ENCODE measurements at regions not wholly inside any gene's neighbourhood (a gene's known extent, or its start where the extent isn't known, plus 50 kb on each side); places are given as distances from the start of the nearest gene placed in this dataset.

DNA sequence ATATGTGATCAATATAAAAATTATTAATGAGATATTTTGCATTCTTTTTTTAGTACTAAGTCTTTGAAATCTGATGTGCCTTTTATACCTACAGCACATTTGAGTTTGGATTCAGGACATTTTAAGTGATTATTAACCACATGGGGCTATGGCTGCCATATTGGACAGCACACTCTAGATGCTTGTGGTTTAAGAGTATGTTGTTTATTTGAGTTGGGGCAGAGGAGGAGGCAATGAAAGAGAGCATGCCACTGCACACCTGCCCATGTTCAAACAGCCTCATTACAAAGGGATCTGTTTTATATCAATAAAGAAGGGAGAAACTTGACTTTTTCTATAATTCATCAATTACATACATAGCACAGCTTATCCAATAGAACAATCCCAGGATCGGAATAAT, 99.4 kb upstream of the EDEM3 start:
- Histone ChIP-seq H2AFZ (ENCODE audit: low read length) (no peak overlapping the region), H4K20me1 (ENCODE audit: control insufficient read depth, extremely low read depth, insufficient read depth, low read length) (no peaks in the 10 kb centered on the region), H3K27me3 (ENCODE audit: control insufficient read depth, insufficient read depth, low read length) (no peaks in the 10 kb centered on the region), H3K4me1 (ENCODE audit: control insufficient read depth, extremely low read depth, insufficient read depth, low read length) (no peaks in the 10 kb centered on the region), H3K79me2 (ENCODE audit: control insufficient read depth, insufficient read depth, low read length) (no peaks in the 10 kb centered on the region), H3K36me3 (ENCODE audit: control insufficient read depth, insufficient read depth, low read length) (no peaks in the 10 kb centered on the region), H3K9me3 (ENCODE audit: control insufficient read depth, insufficient read depth, low read depth, low read length) (no peaks in the 10 kb centered on the region), H3K9ac (ENCODE audit: insufficient read depth, low read length) (no peak overlapping the region), H3K4me3 (replicated peaks in 1 of 4; ENCODE audit: control extremely low read depth in 1 of 4, insufficient read depth in 1 of 4, low read depth in 3 of 4, low read length in 4 of 4) (no peak overlapping the region), H3K27ac (ENCODE audit: insufficient read depth, low read length) (no peak overlapping the region), H3K4me2 (ENCODE audit: extremely low read depth, insufficient read depth, low read length) (no peak overlapping the region)
- TF ChIP-seq EZH2 (IDR thresholded peaks at IDR 0.05; ENCODE audit: low read length, missing control alignments), result no peak
- TF ChIP-seq, protein P1, sequence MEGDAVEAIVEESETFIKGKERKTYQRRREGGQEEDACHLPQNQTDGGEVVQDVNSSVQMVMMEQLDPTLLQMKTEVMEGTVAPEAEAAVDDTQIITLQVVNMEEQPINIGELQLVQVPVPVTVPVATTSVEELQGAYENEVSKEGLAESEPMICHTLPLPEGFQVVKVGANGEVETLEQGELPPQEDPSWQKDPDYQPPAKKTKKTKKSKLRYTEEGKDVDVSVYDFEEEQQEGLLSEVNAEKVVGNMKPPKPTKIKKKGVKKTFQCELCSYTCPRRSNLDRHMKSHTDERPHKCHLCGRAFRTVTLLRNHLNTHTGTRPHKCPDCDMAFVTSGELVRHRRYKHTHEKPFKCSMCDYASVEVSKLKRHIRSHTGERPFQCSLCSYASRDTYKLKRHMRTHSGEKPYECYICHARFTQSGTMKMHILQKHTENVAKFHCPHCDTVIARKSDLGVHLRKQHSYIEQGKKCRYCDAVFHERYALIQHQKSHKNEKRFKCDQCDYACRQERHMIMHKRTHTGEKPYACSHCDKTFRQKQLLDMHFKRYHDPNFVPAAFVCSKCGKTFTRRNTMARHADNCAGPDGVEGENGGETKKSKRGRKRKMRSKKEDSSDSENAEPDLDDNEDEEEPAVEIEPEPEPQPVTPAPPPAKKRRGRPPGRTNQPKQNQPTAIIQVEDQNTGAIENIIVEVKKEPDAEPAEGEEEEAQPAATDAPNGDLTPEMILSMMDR (conservative IDR thresholded peaks at IDR 0.05 in 1 of 2, IDR thresholded peaks at IDR 0.05 in 1 of 2; ENCODE audit: low read depth in 1 of 2, low read length in 2 of 2), result no peak
- no peak for DNase-seq (ENCODE audit: low read depth in 2 of 2)

DNA sequence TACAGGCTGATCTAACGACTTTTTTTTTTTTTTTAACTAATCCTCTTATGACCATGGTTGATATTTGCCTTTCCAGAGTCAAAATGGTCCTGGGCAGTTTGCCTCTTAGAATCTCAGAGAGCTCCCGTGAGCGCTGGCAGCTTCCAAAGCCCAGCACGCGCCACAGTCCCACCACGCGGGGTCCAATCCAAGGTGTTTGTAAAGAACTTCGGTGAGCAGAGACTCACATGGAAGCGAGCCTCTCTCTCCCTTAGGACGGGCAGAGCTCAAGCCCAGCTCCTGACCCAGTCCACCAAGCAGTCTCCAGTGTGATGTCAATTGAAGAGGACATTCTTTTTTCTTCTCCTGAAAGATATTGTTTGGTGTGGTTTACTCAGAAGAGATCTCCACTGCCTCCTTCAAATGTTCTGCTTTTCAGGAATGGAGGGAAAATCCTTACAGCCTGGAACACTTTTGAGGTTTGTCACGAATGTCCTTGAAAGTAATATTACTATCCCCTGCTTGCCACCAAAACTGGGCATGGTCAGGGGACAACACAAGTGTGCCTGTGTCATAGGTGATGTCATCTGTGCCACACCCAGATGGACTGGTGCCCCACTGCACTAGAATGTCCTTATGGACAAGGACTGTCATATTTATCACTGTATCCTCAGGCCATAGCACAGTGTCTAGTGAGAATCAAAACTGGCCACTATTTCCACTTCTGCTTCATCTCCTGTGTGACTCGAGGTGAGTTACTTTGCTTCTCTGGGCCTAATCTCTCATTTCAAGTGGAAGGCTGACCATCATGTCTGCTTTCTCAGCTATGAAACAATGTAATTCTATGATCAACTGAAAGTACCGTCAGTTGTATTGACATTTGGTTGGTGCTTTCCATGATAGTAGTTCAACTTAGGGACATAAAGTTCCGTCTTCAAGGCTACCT, 97.4 kb upstream of the EDEM3 start:
- Histone ChIP-seq H3K4me2 (ENCODE audit: extremely low read depth, insufficient read depth, low read length) (no peak overlapping the region), H3K79me2 (ENCODE audit: control insufficient read depth, insufficient read depth, low read length) (no peaks in the 10 kb centered on the region), H3K4me3 (replicated peaks in 1 of 4; ENCODE audit: control extremely low read depth in 1 of 4, insufficient read depth in 1 of 4, low read depth in 3 of 4, low read length in 4 of 4) (no peak overlapping the region), H3K27me3 (ENCODE audit: control insufficient read depth, insufficient read depth, low read length) (no peaks in the 10 kb centered on the region), H4K20me1 (ENCODE audit: control insufficient read depth, extremely low read depth, insufficient read depth, low read length) (no peaks in the 10 kb centered on the region), H2AFZ (ENCODE audit: low read length) (no peak overlapping the region), H3K9ac (ENCODE audit: insufficient read depth, low read length) (no peak overlapping the region), H3K9me3 (ENCODE audit: control insufficient read depth, insufficient read depth, low read depth, low read length) (no peaks in the 10 kb centered on the region), H3K27ac (ENCODE audit: insufficient read depth, low read length) (no peak overlapping the region), H3K4me1 (ENCODE audit: control insufficient read depth, extremely low read depth, insufficient read depth, low read length) (no peaks in the 10 kb centered on the region), H3K36me3 (ENCODE audit: control insufficient read depth, insufficient read depth, low read length) (no peaks in the 10 kb centered on the region)
- no peak for TF ChIP-seq EZH2 (IDR thresholded peaks at IDR 0.05; ENCODE audit: low read length, missing control alignments)
- TF ChIP-seq, protein P1 (conservative IDR thresholded peaks at IDR 0.05 in 1 of 2, IDR thresholded peaks at IDR 0.05 in 1 of 2; ENCODE audit: low read depth in 1 of 2, low read length in 2 of 2), result no peak
- DNase-seq (ENCODE audit: low read depth in 2 of 2), result no peak

DNA sequence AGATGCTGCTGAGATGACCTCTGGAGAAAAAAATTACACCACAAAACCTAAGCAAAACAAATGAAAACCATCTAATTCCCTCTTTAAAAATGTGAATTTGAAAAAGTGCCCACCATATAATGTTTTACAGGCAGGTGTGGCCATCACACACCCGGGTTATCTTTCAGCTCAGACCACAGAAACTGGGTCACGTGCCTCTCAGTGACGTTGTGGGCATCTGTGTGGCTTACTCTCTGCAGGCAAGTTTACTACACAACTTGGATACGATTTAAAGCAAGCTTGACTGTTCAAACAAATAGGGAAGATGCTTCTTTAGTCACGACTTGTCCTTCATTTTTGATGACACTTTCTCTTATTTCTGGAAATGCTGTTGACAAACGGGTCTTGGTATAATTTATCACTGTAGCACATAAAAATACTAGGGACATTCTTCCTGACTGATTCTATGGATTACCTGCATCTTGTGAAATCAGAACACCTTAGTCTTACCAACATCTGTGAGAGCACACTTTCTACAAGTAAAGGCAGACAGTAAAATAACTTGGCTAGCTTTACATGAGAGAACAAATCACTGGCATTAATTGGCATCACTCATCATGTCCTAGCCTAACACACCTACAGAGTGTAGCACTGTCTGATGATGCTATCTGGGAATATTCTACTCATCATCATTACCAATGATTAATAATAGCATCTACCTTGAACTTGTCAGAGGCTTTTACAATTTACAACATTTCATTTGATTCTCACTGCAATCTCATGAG, 89.3 kb upstream of the EDEM3 start:
- no peaks in the 10 kb centered on the region for H3K9me3 ChIP-seq (ENCODE audit: control insufficient read depth, insufficient read depth, low read depth, low read length)
- H3K4me3 ChIP-seq (replicated peaks in 1 of 4; ENCODE audit: control extremely low read depth in 1 of 4, insufficient read depth in 1 of 4, low read depth in 3 of 4, low read length in 4 of 4), result no peak overlapping the region
- TF ChIP-seq EZH2 (IDR thresholded peaks at IDR 0.05; ENCODE audit: low read length, missing control alignments), result no peak
- TF ChIP-seq, protein P1 (conservative IDR thresholded peaks at IDR 0.05 in 1 of 2, IDR thresholded peaks at IDR 0.05 in 1 of 2; ENCODE audit: low read depth in 1 of 2, low read length in 2 of 2), result no peak

More for the DNA sequence above, 89.3 kb upstream of the EDEM3 start:
- Histone ChIP-seq H3K4me1 (ENCODE audit: control insufficient read depth, extremely low read depth, insufficient read depth, low read length) (peaks cover 1% of the 10 kb centered on the region), H3K27me3 (ENCODE audit: control insufficient read depth, insufficient read depth, low read length) (no peaks in the 10 kb centered on the region), H4K20me1 (ENCODE audit: control insufficient read depth, extremely low read depth, insufficient read depth, low read length) (no peaks in the 10 kb centered on the region), H3K4me2 (ENCODE audit: extremely low read depth, insufficient read depth, low read length) (no peak overlapping the region), H3K9ac (ENCODE audit: insufficient read depth, low read length) (no peak overlapping the region), H3K36me3 (ENCODE audit: control insufficient read depth, insufficient read depth, low read length) (no peaks in the 10 kb centered on the region), H3K79me2 (ENCODE audit: control insufficient read depth, insufficient read depth, low read length) (no peaks in the 10 kb centered on the region), H2AFZ (ENCODE audit: low read length) (no peak overlapping the region), H3K27ac (ENCODE audit: insufficient read depth, low read length) (no peak overlapping the region)
- no peak for DNase-seq (ENCODE audit: low read depth in 2 of 2)

All from fibroblast of lung (primary cell).